Tibial artery (tissue), 4 donors: ENCODE measurements at regions not wholly inside any gene's neighbourhood (a gene's known extent, or its start where the extent isn't known, plus 50 kb on each side); places are given as distances from the start of the nearest gene placed in this dataset.

Source experiments
- DNase-seq, 2 donors: peaks; one replicate each; pipeline ENCODE4 v3.0.0-alpha.2; 2019
- H3K27ac ChIP-seq, 2 donors: fragments of 200-600 bp; sonication (generic) in 1 of 2; 1 replicate in 1 of 2; 2 replicates in 1 of 2; pipeline ENCODE4 v1.5.1; 2018 to 2019; ENCODE audit warnings: mild to moderate bottlenecking in 1 of 2
- H3K27me3 ChIP-seq, 2 donors: fragments of 200-600 bp; sonication (generic) in 1 of 2; one replicate each; pipeline versions ENCODE4 v1.5.1 to v1.6.0; 2016 to 2019
- H3K36me3 ChIP-seq, 3 donors: fragments of 200-600 bp; sonication (generic) in 2 of 3; one replicate each; pipeline ENCODE4 v1.5.1; 2016 to 2019; ENCODE audit warnings: mild to moderate bottlenecking in 2 of 3
- H3K4me1 ChIP-seq, 4 donors: fragments of 200-600 bp; sonication (generic) in 2 of 4; 1 replicate in 3 of 4; 2 replicates in 1 of 4; pipeline ENCODE4 v1.5.1; 2016 to 2019
- H3K4me3 ChIP-seq, 2 donors: fragments of 200-600 bp; sonication (generic) in 1 of 2; 1 replicate in 1 of 2; 2 replicates in 1 of 2; pipeline ENCODE4 v1.5.1; 2018 to 2019; ENCODE audit warnings: mild to moderate bottlenecking in 2 of 2
- H3K9me3 ChIP-seq, 3 donors: fragments of 200-600 bp; sonication (generic) in 1 of 3; one replicate each; pipeline ENCODE4 v1.5.1; 2016 to 2019
- intact Hi-C: fragments of 100-400 bp; cut with DNase I; formaldehyde crosslinking; loops from one replicate; pipeline ENCODE4 v1.15.0; 2023; ENCODE audit warnings: low total_unique reads
- TF ChIP-seq, protein P1 (sequence below), 2 experiments: fragments of 200-600 bp in 1 of 2; fragments of 450-650 bp in 1 of 2; IDR thresholded peaks; one replicate each; pipeline ENCODE4 v1.5.1; 2017 to 2019; ENCODE audit warnings: antibody characterized with exemption in 2 of 2, mild to moderate bottlenecking in 1 of 2, moderate library complexity in 1 of 2

DNA sequence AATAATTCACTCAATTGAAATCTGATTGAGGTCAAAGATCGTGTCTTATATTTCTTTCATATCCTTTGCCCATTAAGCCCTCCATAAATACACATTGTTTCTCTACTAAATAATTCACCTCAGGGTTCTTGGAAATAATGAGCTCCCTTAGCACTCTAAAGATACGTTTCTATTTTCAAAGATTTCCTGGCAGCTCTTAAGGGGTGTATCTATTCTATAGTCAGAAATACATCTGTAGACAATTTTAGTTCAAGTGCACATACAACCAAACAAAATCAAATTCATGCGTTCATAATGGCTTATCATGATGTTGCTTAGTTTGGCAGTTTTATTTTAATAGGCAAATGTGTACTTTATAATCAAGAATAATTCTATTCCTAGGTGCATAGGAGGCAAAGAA lies 361.1 kb upstream of the DDHD1 start:
- intact Hi-C loops: no loop called here
- TF ChIP-seq, protein P1, sequence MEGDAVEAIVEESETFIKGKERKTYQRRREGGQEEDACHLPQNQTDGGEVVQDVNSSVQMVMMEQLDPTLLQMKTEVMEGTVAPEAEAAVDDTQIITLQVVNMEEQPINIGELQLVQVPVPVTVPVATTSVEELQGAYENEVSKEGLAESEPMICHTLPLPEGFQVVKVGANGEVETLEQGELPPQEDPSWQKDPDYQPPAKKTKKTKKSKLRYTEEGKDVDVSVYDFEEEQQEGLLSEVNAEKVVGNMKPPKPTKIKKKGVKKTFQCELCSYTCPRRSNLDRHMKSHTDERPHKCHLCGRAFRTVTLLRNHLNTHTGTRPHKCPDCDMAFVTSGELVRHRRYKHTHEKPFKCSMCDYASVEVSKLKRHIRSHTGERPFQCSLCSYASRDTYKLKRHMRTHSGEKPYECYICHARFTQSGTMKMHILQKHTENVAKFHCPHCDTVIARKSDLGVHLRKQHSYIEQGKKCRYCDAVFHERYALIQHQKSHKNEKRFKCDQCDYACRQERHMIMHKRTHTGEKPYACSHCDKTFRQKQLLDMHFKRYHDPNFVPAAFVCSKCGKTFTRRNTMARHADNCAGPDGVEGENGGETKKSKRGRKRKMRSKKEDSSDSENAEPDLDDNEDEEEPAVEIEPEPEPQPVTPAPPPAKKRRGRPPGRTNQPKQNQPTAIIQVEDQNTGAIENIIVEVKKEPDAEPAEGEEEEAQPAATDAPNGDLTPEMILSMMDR (IDR thresholded peaks at IDR 0.05): no peak
- H3K9me3 ChIP-seq: no peaks in the 10 kb centered on the region
- no peak overlapping the region for H3K27ac ChIP-seq
- DNase-seq: no peak
- no peaks in the 10 kb centered on the region for H3K27me3 ChIP-seq
- no peak overlapping the region for H3K4me3 ChIP-seq
- H3K4me1 ChIP-seq: no peaks in the 10 kb centered on the region
- H3K36me3 ChIP-seq: no peaks in the 10 kb centered on the region

DNA sequence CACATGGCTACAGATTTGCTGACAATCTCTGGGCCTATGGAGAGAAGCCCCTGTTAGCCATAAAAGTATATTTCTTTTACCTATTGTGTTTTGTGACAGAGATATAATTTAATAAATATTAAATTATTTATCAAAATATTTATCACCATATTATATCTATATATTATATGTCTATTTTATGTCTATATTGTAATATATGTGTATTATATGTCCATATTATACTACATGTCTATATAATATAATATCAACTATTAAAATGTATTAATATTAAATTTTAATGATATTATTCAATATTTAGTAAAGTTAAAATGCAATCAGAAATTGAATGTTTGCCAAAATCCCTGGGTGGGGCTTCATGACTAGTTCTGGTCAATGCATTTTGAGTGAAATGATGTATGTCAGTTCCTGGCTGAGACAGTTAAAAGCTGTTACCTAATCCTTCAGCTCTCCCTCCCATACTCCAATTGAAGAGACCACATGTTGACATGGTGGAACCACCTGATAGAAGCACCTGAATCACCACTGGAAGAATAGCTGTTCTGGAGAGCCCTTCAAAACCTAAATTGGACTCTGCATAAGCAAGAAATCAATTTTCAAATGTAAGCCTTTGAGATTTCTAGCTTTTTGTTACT lies 357.3 kb upstream of the DDHD1 start:
- no peak overlapping the region for H3K27ac ChIP-seq
- H3K4me1 ChIP-seq: no peaks in the 10 kb centered on the region
- TF ChIP-seq, protein P1 (IDR thresholded peaks at IDR 0.05): no peak
- intact Hi-C loops: no loop called here
- no peak for DNase-seq
- H3K27me3 ChIP-seq: no peaks in the 10 kb centered on the region
- H3K36me3 ChIP-seq: no peaks in the 10 kb centered on the region
- no peak overlapping the region for H3K4me3 ChIP-seq
- no peaks in the 10 kb centered on the region for H3K9me3 ChIP-seq

GRCh38 chr14:53509276-53510244 lies 356.4 kb upstream of the DDHD1 start:
- Histone ChIP-seq H3K9me3 (no peaks in the 10 kb centered on the region), H3K4me1 (no peaks in the 10 kb centered on the region), H3K36me3 (no peaks in the 10 kb centered on the region), H3K4me3 (no peak overlapping the region), H3K27ac (no peak overlapping the region), H3K27me3 (no peaks in the 10 kb centered on the region)
- TF ChIP-seq, protein P1 (IDR thresholded peaks at IDR 0.05): no peak
- peak in 1 of 2 donors; percentile 72 for DNase-seq
- intact Hi-C loops: no loop called here

DNA sequence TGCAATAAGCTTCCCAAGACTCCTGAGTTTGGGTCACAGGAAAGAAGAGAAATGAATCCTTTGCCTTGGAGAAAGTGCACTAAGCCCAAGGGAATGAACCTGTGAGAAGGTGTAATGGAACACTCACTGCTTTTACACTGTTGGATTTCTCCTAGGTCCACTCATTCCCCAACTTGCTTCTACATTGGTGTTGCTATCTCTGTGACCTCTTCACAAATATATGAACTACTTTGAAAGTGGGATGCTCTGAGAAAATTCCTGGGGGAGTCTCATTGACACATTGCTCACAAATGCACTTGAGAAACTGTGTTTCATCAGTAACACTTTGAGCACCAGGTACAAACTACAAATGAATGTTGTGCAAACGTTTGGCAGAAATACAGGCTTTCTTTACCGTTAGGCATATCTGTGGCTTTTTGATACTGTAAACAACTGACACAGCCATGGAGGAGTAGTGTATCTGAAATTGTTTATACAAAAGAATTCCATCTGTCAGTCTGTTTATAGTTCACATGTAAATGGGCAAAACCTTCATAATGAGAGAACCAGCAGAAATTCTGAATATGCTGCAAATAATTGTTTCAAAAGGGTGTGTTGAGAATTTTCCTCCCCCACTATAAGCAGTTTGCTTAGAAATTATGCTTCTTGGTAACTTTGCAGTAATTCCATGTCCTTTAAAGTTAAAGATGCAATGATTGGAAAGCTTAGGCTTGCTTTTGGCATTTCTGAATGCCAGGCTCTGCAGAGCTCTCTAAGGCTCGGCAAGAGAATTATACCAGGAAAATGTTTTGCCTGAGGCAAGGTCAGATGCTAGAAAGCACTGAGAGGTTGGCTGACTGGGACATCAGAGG lies 348.5 kb upstream of the DDHD1 start:
- intact Hi-C loops: no loop called here
- H3K4me1 ChIP-seq: no peaks in the 10 kb centered on the region
- H3K36me3 ChIP-seq: no peaks in the 10 kb centered on the region
- no peak overlapping the region for H3K27ac ChIP-seq
- no peak overlapping the region for H3K4me3 ChIP-seq
- TF ChIP-seq, protein P1 (IDR thresholded peaks at IDR 0.05): no peak
- H3K27me3 ChIP-seq: no peaks in the 10 kb centered on the region
- DNase-seq: no peak
- H3K9me3 ChIP-seq: no peaks in the 10 kb centered on the region

DNA sequence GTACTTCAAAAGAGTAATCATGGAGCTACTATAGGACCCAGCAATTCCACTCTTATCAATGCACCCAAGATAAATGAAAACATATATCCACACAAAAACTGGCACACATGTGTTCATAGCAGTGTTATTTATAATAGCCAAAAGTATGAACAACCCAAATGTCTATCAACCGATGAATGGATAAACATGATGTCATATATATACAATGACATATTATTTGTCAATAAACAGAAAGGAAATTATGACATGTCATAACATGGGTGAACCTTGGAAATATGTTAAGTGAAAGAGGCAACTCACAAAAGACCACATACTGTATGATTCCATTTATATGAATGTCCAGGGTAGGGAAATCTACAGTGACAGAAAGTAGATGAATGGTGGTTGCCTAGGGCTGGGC lies 347.1 kb upstream of the DDHD1 start:
- no peaks in the 10 kb centered on the region for H3K9me3 ChIP-seq
- intact Hi-C loops: no loop called here
- no peaks in the 10 kb centered on the region for H3K36me3 ChIP-seq
- H3K4me1 ChIP-seq: no peaks in the 10 kb centered on the region
- no peak for DNase-seq
- TF ChIP-seq, protein P1 (IDR thresholded peaks at IDR 0.05): no peak
- no peak overlapping the region for H3K4me3 ChIP-seq
- H3K27me3 ChIP-seq: no peaks in the 10 kb centered on the region
- H3K27ac ChIP-seq: no peak overlapping the region
